ENCODE measurements at regions not wholly inside any gene's neighbourhood (a gene's known extent, or its start where the extent isn't known, plus 50 kb on each side); places are given as distances from the start of the nearest gene placed in this dataset.

DNA sequence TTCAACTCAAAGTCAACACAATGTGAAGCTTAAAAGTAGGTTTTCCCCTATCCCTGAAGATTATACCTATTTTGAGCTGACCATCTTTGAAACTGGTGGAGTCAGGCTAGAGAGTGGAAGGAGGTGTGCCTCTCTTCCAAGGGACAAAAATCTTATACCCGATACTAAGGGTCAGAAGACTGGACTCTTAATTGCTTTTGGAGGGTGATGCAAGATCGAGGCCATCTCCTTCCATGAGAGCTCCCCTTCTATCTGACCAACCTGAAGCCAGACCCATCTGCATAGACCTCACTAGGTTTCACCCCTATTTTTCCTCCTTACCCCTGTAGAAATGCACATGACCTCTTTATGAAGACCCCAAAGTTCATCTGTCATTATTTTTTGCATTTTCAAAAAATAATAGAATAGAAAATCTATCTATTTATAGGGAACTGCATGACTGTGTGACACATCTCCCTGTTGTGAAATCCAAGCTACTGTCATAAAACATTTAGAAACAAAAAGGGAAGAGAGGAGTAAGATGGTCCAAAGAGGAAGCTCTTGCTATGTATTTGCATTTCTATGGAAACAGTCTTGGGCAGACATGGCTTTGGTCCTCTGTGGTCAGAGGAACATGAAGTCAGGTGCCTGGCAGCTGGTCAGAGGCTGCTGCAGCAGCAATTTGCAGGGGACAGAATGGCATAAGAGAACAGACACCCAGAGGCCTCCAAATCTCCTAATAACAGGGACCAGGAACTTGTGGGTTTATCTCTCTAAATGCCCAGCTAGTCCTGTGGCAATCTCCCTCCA lies 349.2 kb downstream of the MAFB start:
- Histone ChIP-seq H3K4me2 (ENCODE audit: insufficient read depth in 1 of 2, low read depth in 2 of 2, low read length in 2 of 2) (no peak overlapping the region), H3K79me1 (ENCODE audit: low read depth, low read length) (no peaks in the 10 kb centered on the region), H2BK12ac (ENCODE audit: low read depth, low read length) (no peak overlapping the region), H3K36me3 (ENCODE audit: control insufficient read depth in 2 of 4, insufficient read depth in 4 of 4, low read length in 3 of 4) (no peaks in the 10 kb centered on the region), H3K23ac (ENCODE audit: insufficient read length) (peak overlapping the region; percentile 73), H3K4ac (replicated peaks; ENCODE audit: insufficient read length, low read depth, low read length) (peak overlapping the region; percentile 14), H4K5ac (ENCODE audit: insufficient read length, low read depth, low read length) (no peak overlapping the region), H2BK5ac (ENCODE audit: low read depth, low read length) (no peak overlapping the region), H2AFZ (ENCODE audit: low read length) (no peak overlapping the region), H2BK20ac (ENCODE audit: low read length) (no peak overlapping the region), H3K56ac (replicated peaks; ENCODE audit: insufficient read length, low read depth, low read length) (no peak overlapping the region), H3K4me3 (ENCODE audit: extremely low read depth in 1 of 4, insufficient read depth in 2 of 4, low read depth in 3 of 4, low read length in 4 of 4) (no peak overlapping the region), H4K91ac (replicated peaks; ENCODE audit: insufficient read length, low read length) (no peak overlapping the region), H3K9ac (replicated peaks in 1 of 4; ENCODE audit: extremely low read depth in 1 of 4, low read depth in 3 of 4, low read length in 3 of 4) (no peak overlapping the region), H2BK120ac (replicated peaks; ENCODE audit: low read depth, low read length) (no peak overlapping the region), H3K4me1 (replicated peaks in 1 of 4; ENCODE audit: control insufficient read depth in 3 of 4, insufficient read depth in 4 of 4, low read length in 3 of 4) (no peaks in the 10 kb centered on the region), H3K27ac (ENCODE audit: low read depth, low read length) (no peak overlapping the region), H3K9me3 (ENCODE audit: insufficient read depth in 2 of 2, low read depth in 1 of 2, low read length in 1 of 2) (peaks cover 5 to 8% of the 10 kb centered on the region in 2 experiments; a peak in 2 of 4 replicates), H2AK5ac (ENCODE audit: low read depth, low read length) (no peak overlapping the region), H3K14ac (ENCODE audit: insufficient read length) (no peak overlapping the region), H2BK15ac (ENCODE audit: low read length) (no peak overlapping the region; the same call in 1 of the 2 replicates), H3K27me3 (replicated peaks in 1 of 4; ENCODE audit: control insufficient read depth in 3 of 4, extremely low read depth in 1 of 4, insufficient read depth in 3 of 4, low read length in 3 of 4) (no peaks in the 10 kb centered on the region), H4K20me1 (replicated peaks in 1 of 2; ENCODE audit: control insufficient read depth in 1 of 2, insufficient read depth in 2 of 2, low read length in 2 of 2) (no peaks in the 10 kb centered on the region), H4K8ac (ENCODE audit: extremely low read depth, insufficient read depth, low read length) (no peak overlapping the region), H3K23me2 (ENCODE audit: low read depth, low read length) (no peaks in the 10 kb centered on the region), H3K18ac (ENCODE audit: extremely low read depth, low read length) (no peak overlapping the region), H3K79me2 (ENCODE audit: control insufficient read depth in 1 of 2, insufficient read depth in 2 of 2, low read length in 2 of 2) (no peaks in the 10 kb centered on the region)
- 94% methylated on average over 2 of the region's 2 CpGs; no CpG with 5 or more reads in 1 of the 2 experiments for WGBS, 2 experiments (ENCODE audit: extremely low coverage in 1 of 2, insufficient coverage in 1 of 2, insufficient read length in 1 of 2, insufficient replicate concordance in 2 of 2, low coverage in 1 of 2, low lambda C conversion rate in 2 of 2, missing lambda C conversion rate in 1 of 2)
- ChIA-PET CTCF (ENCODE audit: partially characterized antibody) (interaction anchor here (0.6 to 1.3 kb wide), 2 partner anchors 11 to 755 kb away, joined by 3 to 4 read pairs; no protein-coding TSS in a partner anchor), POLR2A (ENCODE audit: partially characterized antibody) (interaction anchor here (2.1 kb wide), 1 partner anchor 13 kb away, joined by 4 read pairs; no protein-coding TSS in a partner anchor)
- no peak for FAIRE-seq
- DNase-seq (ENCODE audit: low read depth in 1 of 2, low spot score in 2 of 2) = no peak
- no peak for TF ChIP-seq NANOG (IDR thresholded peaks at IDR 0.05; ENCODE audit: insufficient read depth, low read depth, low read length, poor library complexity, severe bottlenecking)
- no peak for TF ChIP-seq CREB1 (IDR thresholded peaks at IDR 0.05)
- no peak for TF ChIP-seq JUN (IDR thresholded peaks at IDR 0.05; ENCODE audit: low read depth, low read length)
- no peak for TF ChIP-seq KDM1A (IDR thresholded peaks at IDR 0.05; ENCODE audit: borderline replicate concordance, low read length)
- no peak for TF ChIP-seq POU5F1 (IDR thresholded peaks at IDR 0.05; ENCODE audit: low read depth, low read length)
- no peak for TF ChIP-seq CHD1 (IDR thresholded peaks at IDR 0.05; ENCODE audit: low read depth, low read length)
- TF ChIP-seq RXRA (IDR thresholded peaks at IDR 0.05; ENCODE audit: insufficient read depth, low read depth, low read length) = no peak
- no peak for TF ChIP-seq HDAC6 (IDR thresholded peaks at IDR 0.05; ENCODE audit: low read depth, low read length)
- TF ChIP-seq RNF2 (IDR thresholded peaks at IDR 0.05; ENCODE audit: borderline replicate concordance, low read depth, low read length, missing control alignments, poor library complexity, severe bottlenecking) = no peak
